ENCODE measurements at regions not wholly inside any gene's neighbourhood (a gene's known extent, or its start where the extent isn't known, plus 50 kb on each side); places are given as distances from the start of the nearest gene placed in this dataset.

GRCh38 chrX:39214387-39215126 lies 413.3 kb downstream of the MID1IP1 start:
- Histone ChIP-seq H3K27me3 (ENCODE audit: control insufficient read depth, insufficient read depth, low read length) (no peaks in the 10 kb centered on the region), H3K4me3 (ENCODE audit: low read depth, low read length) (no peak overlapping the region), H3K36me3 (ENCODE audit: control insufficient read depth, insufficient read depth, low read length) (no peaks in the 10 kb centered on the region)
- DNase-seq (ENCODE audit: low read depth) (no peak), FAIRE-seq (no peak)
- no peak for TF ChIP-seq CTCF (IDR thresholded peaks at IDR 0.05; ENCODE audit: insufficient read depth, low read length, severe bottlenecking)

- TF ChIP-seq CTCF (IDR thresholded peaks at IDR 0.05; ENCODE audit: insufficient read depth, low read length, severe bottlenecking): no peak
- H3K27me3 ChIP-seq (ENCODE audit: control insufficient read depth, insufficient read depth, low read length): no peaks in the 10 kb centered on the region
- H3K4me3 ChIP-seq (ENCODE audit: low read depth, low read length): no peak overlapping the region
- FAIRE-seq (no peak), DNase-seq (ENCODE audit: low read depth) (no peak)
- no peaks in the 10 kb centered on the region for H3K36me3 ChIP-seq (ENCODE audit: control insufficient read depth, insufficient read depth, low read length)
Measured at GRCh38 chrX:39220952-39221351, 419.7 kb downstream of the MID1IP1 start.

- H3K27me3 ChIP-seq (ENCODE audit: control insufficient read depth, insufficient read depth, low read length): no peaks in the 10 kb centered on the region
- H3K4me3 ChIP-seq (ENCODE audit: low read depth, low read length): no peak overlapping the region
- FAIRE-seq (no peak), DNase-seq (ENCODE audit: low read depth) (no peak)
- no peaks in the 10 kb centered on the region for H3K36me3 ChIP-seq (ENCODE audit: control insufficient read depth, insufficient read depth, low read length)
- no peak for TF ChIP-seq CTCF (IDR thresholded peaks at IDR 0.05; ENCODE audit: insufficient read depth, low read length, severe bottlenecking)
Measured at GRCh38 chrX:39222346-39223113, 421.3 kb downstream of the MID1IP1 start.

GRCh38 chrX:39226251-39226650 lies 425.0 kb downstream of the MID1IP1 start:
- TF ChIP-seq CTCF (IDR thresholded peaks at IDR 0.05; ENCODE audit: insufficient read depth, low read length, severe bottlenecking): no peak
- no peaks in the 10 kb centered on the region for H3K36me3 ChIP-seq (ENCODE audit: control insufficient read depth, insufficient read depth, low read length)
- DNase-seq (ENCODE audit: low read depth): no peak
- peak; percentile 18 for FAIRE-seq
- no peaks in the 10 kb centered on the region for H3K27me3 ChIP-seq (ENCODE audit: control insufficient read depth, insufficient read depth, low read length)
- no peak overlapping the region for H3K4me3 ChIP-seq (ENCODE audit: low read depth, low read length)

- H3K4me3 ChIP-seq (ENCODE audit: low read depth, low read length): no peak overlapping the region
- no peak for TF ChIP-seq CTCF (IDR thresholded peaks at IDR 0.05; ENCODE audit: insufficient read depth, low read length, severe bottlenecking)
- FAIRE-seq (no peak), DNase-seq (ENCODE audit: low read depth) (no peak)
- H3K36me3 ChIP-seq (ENCODE audit: control insufficient read depth, insufficient read depth, low read length): no peaks in the 10 kb centered on the region
- H3K27me3 ChIP-seq (ENCODE audit: control insufficient read depth, insufficient read depth, low read length): no peaks in the 10 kb centered on the region
Measured at GRCh38 chrX:39227371-39227770, 426.1 kb downstream of the MID1IP1 start.
